Adrenal gland (tissue), 9 donors: ENCODE measurements at regions not wholly inside any gene's neighbourhood (a gene's known extent, or its start where the extent isn't known, plus 50 kb on each side); places are given as distances from the start of the nearest gene placed in this dataset.

Source experiments
- DNase-seq, 7 donors: peaks; one replicate each; pipeline ENCODE4 v3.0.0-alpha.2; 2019 to 2020
- H3K27ac ChIP-seq, 5 donors: fragments of 200-600 bp; sonication (generic) in 4 of 5; 1 replicate in 3 of 5; 2 replicates in 2 of 5; pipeline versions ENCODE4 v1.5.1 to v1.8.0; 2016 to 2020; ENCODE audit warnings: mild to moderate bottlenecking in 1 of 5
- H3K27me3 ChIP-seq: fragments of 200-600 bp; 2 replicates; pipeline ENCODE4 v1.8.0; 2021
- H3K36me3 ChIP-seq, 2 donors: fragments of 200-600 bp; replicated peaks in 1 of 2; 1 replicate in 1 of 2; 2 replicates in 1 of 2; pipeline versions ENCODE4 v1.5.1 to v1.8.0; 2018 to 2022
- H3K4me1 ChIP-seq, 2 donors: fragments of 200-600 bp; replicated peaks in 1 of 2; 1 replicate in 1 of 2; 2 replicates in 1 of 2; pipeline versions ENCODE4 v1.5.1 to v1.8.0; 2018 to 2021
- H3K4me3 ChIP-seq, 4 donors: fragments of 200-600 bp; sonication (generic) in 3 of 4; one replicate each; pipeline ENCODE4 v1.5.1; 2016 to 2018
- H3K9me3 ChIP-seq, 3 donors: fragments of 200-600 bp; sonication (generic) in 1 of 3; replicated peaks in 1 of 3; 1 replicate in 2 of 3; 2 replicates in 1 of 3; pipeline versions ENCODE4 v1.5.1 to v1.8.0; 2016 to 2021
- POLR2A ChIP-seq, 2 donors: fragments of 450-650 bp; IDR thresholded peaks; one replicate each; pipeline ENCODE4 v1.6.1; 2017; ENCODE audit warnings: antibody characterized with exemption in 2 of 2, mild to moderate bottlenecking in 2 of 2, moderate library complexity in 1 of 2
- WGBS, 4 donors: extraction: QIAGEN DNeasy Blood & Tissue Kit in 2 of 4; methylation state at CpG; one replicate each; pipeline versions ENCODE4 v1.1.5 to v1.1.7; 2013 to 2017; 5-methylcytosine and 5-hydroxymethylcytosine counted together
- intact Hi-C, 2 donors: fragments of 100-400 bp; cut with DNase I; formaldehyde crosslinking; loops; one replicate each; pipeline versions ENCODE4 v1.14.1 to v1.15.0; 2022 to 2023
- TF ChIP-seq, protein P1 (sequence below), 6 experiments: fragments of 450-650 bp in 4 of 6; fragments of 200-600 bp in 2 of 6; sonication (generic) in 1 of 6; IDR thresholded peaks; 1 replicate in 5 of 6; 2 replicates in 1 of 6; pipeline versions ENCODE4 v1.5.1 to v1.8.0; 2016 to 2021; ENCODE audit warnings: antibody characterized with exemption in 6 of 6, mild to moderate bottlenecking in 2 of 6, moderate library complexity in 1 of 6
- donor health status: healthy with polysubstance abuse.
- donor health status: Bipolar disorder and iron deficiency.
- donor health status: DM: yes; HTN: yes; CAD: no.
- donor health status: DM: no; HTN: no; CAD: no.
- donor health status: DM: no; HTN: no; CAD: no.

DNA sequence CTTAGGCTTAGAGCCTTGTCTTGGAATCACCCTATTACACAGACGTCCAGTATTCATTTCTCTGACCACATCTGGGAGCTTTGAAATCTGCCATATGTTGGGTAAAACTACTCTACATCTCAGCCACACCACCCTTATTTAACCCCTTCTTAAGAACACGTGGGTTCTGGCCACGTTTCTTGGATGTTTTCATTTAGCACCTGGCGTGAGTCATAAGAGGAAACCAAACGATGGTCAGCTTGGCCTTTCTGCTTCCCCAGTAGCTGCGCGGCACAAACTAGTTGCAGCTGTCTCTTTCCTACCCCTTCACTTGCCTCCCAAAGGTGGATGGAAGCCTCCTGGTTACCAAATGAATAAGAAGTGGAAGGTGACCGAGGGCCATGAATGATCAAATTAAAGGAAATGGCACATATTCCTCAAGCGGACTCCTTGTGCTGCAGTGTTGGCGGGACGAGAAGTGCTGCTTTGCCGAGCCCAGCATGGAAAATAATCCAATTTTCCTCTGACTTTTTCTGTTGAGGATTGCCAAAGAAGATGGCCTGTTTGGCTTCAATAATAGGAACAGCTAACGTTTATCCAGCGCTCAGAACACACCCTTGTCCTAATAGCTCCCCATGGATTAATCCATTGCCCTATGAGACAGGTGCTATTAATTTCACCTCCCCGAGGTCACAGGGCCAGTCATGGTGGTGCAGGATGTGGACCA, 154.1 kb downstream of the ZNF664 start:
- H3K4me1 ChIP-seq: no peaks in the 10 kb centered on the region
- intact Hi-C loops: no loop called here
- no peaks in the 10 kb centered on the region for H3K27me3 ChIP-seq
- no peak overlapping the region for H3K4me3 ChIP-seq
- H3K9me3 ChIP-seq: no peaks in the 10 kb centered on the region
- no peak for DNase-seq
- no peaks in the 10 kb centered on the region for H3K36me3 ChIP-seq
- TF ChIP-seq POLR2A (IDR thresholded peaks at IDR 0.05): no peak
- 74 to 86% (median 77%) methylated on average over 15 of the region's 15 CpGs for WGBS, 4 donors
- no peak overlapping the region for H3K27ac ChIP-seq

DNA sequence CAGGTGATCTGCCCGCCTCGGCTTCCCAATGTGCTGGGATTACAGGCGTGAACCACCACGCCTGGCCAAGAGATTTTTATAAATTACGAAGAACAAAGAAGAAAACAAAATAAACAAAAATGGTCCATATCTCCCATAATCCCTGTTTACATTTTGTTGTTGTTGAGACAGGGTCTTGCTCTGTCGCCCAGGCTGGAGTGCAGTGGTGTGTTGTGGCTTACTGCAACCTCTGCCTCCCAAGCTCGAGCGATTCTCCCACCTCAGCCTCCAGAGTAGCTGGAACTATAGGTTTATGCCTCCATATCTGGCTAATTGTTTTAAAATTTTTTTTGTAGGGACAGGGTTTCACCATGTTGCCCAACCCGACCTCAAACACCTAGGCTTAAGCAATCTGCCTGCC, 156.1 kb downstream of the ZNF664 start:
- no peaks in the 10 kb centered on the region for H3K36me3 ChIP-seq
- DNase-seq: no peak
- TF ChIP-seq POLR2A (IDR thresholded peaks at IDR 0.05): no peak
- TF ChIP-seq, protein P1, sequence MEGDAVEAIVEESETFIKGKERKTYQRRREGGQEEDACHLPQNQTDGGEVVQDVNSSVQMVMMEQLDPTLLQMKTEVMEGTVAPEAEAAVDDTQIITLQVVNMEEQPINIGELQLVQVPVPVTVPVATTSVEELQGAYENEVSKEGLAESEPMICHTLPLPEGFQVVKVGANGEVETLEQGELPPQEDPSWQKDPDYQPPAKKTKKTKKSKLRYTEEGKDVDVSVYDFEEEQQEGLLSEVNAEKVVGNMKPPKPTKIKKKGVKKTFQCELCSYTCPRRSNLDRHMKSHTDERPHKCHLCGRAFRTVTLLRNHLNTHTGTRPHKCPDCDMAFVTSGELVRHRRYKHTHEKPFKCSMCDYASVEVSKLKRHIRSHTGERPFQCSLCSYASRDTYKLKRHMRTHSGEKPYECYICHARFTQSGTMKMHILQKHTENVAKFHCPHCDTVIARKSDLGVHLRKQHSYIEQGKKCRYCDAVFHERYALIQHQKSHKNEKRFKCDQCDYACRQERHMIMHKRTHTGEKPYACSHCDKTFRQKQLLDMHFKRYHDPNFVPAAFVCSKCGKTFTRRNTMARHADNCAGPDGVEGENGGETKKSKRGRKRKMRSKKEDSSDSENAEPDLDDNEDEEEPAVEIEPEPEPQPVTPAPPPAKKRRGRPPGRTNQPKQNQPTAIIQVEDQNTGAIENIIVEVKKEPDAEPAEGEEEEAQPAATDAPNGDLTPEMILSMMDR (IDR thresholded peaks at IDR 0.05): no peak
- H3K27me3 ChIP-seq: no peaks in the 10 kb centered on the region
- H3K9me3 ChIP-seq: no peaks in the 10 kb centered on the region
- H3K4me3 ChIP-seq: no peak overlapping the region
- H3K27ac ChIP-seq: no peak overlapping the region
- intact Hi-C loops: no loop called here
- 92 to 96% (median 94%) methylated on average over 9 of the region's 9 CpGs for WGBS, 4 donors
- H3K4me1 ChIP-seq: no peaks in the 10 kb centered on the region

DNA sequence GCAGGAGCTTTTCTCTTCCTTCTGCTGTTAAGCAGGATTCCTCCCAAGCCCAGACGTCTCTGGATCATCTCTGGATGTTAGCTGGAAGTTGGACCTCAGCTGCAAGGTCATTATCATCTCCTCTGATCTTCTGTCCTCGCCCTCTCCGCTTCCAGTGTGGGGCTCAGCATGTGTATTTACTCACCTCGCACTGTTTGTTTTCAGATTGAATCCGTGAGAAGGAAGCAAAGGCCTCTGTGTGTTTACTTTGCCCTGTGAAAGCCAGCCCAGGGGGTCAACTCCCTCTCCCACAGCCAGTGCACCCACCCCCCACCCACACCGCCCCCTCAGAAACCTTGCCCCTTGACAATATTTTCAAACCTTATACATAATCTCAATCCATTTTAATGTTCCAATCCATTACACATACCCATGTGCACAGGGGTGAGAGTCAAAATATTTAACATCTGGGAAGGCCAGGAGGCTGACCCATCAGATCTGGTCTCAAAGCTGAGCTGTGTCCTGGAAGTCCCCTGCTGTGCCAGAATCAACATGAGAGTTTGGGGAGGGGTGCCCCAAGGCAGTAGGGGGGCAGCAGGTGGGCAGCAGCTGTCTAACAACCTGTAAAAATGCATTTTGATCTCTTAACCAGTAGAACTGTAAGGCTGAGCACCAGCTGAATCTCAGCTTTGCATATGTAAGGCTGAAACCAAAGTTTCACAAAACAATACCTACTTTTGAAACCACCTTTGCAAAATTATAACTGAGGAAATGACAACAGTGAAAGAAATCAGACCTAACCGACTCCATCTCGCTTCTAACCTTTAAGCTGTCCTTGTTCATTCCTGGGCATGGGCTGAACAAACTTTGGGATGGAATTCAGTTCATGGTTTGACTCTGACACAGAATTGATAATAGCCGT, 157.9 kb downstream of the ZNF664 start:
- Histone ChIP-seq H3K4me1 (no peaks in the 10 kb centered on the region), H3K27me3 (no peaks in the 10 kb centered on the region), H3K27ac (no peak overlapping the region), H3K9me3 (no peaks in the 10 kb centered on the region), H3K4me3 (no peak overlapping the region), H3K36me3 (no peaks in the 10 kb centered on the region)
- TF ChIP-seq, protein P1 (IDR thresholded peaks at IDR 0.05): no peak
- TF ChIP-seq POLR2A (IDR thresholded peaks at IDR 0.05): no peak
- DNase-seq: no peak
- WGBS, 4 donors: 70 to 81% (median 77%) methylated on average over 9 of the region's 9 CpGs
- intact Hi-C loops: no loop called here

DNA sequence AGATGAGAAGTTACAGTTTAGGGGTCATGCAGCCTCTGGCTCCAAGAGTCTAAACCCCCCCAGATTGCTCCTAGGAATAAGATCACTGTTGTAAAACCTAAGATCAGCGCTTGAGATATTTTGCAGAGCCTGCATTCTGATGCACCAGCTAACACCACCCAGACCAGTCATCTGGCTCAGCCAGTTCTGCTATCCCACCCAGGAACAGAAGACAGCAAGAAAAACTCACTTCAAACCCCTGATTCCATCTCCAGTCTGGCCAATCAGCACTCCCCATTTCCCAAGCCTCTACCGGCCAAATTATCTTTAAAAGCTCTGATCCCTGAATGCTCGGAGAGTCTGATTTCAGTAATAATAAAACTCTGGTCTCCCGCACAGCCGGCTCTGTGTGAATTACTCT, 158.6 kb downstream of the ZNF664 start:
- H3K27ac ChIP-seq: no peak overlapping the region
- no peaks in the 10 kb centered on the region for H3K4me1 ChIP-seq
- H3K9me3 ChIP-seq: no peaks in the 10 kb centered on the region
- no peaks in the 10 kb centered on the region for H3K27me3 ChIP-seq
- H3K4me3 ChIP-seq: no peak overlapping the region
- TF ChIP-seq, protein P1 (IDR thresholded peaks at IDR 0.05): no peak
- TF ChIP-seq POLR2A (IDR thresholded peaks at IDR 0.05): no peak
- DNase-seq: no peak
- 87 to 96% (median 89%) methylated on average over 5 of the region's 5 CpGs for WGBS, 4 donors
- intact Hi-C loops: no loop called here
- no peaks in the 10 kb centered on the region for H3K36me3 ChIP-seq
